ENCODE measurements at regions not wholly inside any gene's neighbourhood (a gene's known extent, or its start where the extent isn't known, plus 50 kb on each side); places are given as distances from the start of the nearest gene placed in this dataset.

DNA sequence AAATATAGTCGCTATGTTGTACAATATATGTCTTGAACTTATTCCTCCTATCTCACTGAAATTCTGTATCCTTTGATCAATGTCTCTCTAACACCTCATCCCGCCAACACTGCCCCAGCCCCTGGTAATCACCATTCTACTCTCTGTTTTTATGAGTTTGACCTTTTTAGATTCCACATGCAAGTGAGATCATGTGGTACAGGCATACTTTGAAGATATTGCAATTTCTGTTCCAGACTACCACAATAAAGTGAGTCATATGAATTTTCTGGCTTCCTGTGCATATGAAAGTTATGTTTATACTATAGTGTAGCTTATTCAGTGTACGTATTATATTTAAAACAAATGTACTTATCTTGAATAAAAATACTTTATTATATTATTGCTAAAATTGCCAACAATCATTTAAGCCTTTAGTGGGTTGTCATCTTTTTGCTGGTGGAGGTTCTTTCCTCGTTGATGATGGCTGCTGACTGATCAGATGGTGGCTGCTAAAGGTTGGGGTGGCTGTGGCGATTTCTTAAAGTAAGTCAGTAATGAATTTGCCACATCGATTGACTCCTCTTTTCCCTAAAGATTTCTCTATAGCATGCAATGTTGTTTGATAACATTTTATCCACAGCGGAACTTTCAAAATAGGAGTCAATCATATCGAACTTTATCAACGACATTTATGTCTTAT, 257.2 kb downstream of the NFKBIZ start:
- Histone ChIP-seq H3K4me3 (ENCODE audit: low read length in 2 of 2) (no peak overlapping the region), H3K9me3 (ENCODE audit: control insufficient read depth, low read length) (no peaks in the 10 kb centered on the region), H3K36me3 (ENCODE audit: control insufficient read depth in 1 of 2, insufficient read depth in 2 of 2, low read length in 1 of 2) (no peaks in the 10 kb centered on the region), H3K4me1 (ENCODE audit: control insufficient read depth in 1 of 2, insufficient read depth in 2 of 2, low read length in 2 of 2) (no peaks in the 10 kb centered on the region), H3K27me3 (ENCODE audit: control insufficient read depth in 1 of 2, insufficient read depth in 2 of 2, low read length in 1 of 2) (no peaks in the 10 kb centered on the region), H3K27ac (ENCODE audit: low read depth in 1 of 2, low read length in 2 of 2) (no peak overlapping the region)
- ATAC-seq (ENCODE audit: low FRiP score), result no peak
- intact Hi-C loops (cut with DNase I), result no loop called here
- no peak for DNase-seq
- 75 to 76% methylated on average over 9 of the region's 9 CpGs for WGBS, 2 donors

DNA sequence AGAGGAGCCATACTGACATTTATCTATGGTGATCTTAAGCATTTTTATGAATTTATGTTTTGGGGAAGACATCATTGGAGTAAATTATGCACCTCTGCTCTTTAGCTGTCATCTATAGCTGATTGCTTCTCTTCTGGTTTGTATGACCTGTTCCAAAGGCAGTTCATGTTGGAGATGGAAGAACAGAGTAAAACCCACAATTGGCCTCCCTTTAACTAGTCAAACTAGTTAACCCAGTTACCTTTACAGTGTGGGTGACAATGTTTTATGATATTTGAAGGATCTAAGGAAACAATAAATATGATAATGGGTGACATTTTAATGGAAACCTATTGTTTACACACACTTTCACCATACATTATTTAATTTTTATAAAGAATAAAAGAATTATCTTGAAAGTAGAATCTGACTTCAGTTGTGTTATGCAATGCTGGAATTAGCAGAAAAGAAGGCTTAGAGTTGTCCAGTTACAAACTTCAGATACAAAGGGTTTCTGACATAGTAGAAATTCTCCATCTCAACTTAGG, 263.5 kb downstream of the NFKBIZ start:
- Histone ChIP-seq H3K4me1 (ENCODE audit: control insufficient read depth in 1 of 2, insufficient read depth in 2 of 2, low read length in 2 of 2) (no peaks in the 10 kb centered on the region), H3K9me3 (ENCODE audit: control insufficient read depth, low read length) (peaks cover 2% of the 10 kb centered on the region), H3K4me3 (ENCODE audit: low read length in 2 of 2) (no peak overlapping the region), H3K27ac (ENCODE audit: low read depth in 1 of 2, low read length in 2 of 2) (no peak overlapping the region), H3K36me3 (ENCODE audit: control insufficient read depth in 1 of 2, insufficient read depth in 2 of 2, low read length in 1 of 2) (no peaks in the 10 kb centered on the region), H3K27me3 (ENCODE audit: control insufficient read depth in 1 of 2, insufficient read depth in 2 of 2, low read length in 1 of 2) (no peaks in the 10 kb centered on the region)
- intact Hi-C loops (cut with DNase I), result no loop called here
- ATAC-seq (ENCODE audit: low FRiP score), result no peak
- no peak for DNase-seq

DNA sequence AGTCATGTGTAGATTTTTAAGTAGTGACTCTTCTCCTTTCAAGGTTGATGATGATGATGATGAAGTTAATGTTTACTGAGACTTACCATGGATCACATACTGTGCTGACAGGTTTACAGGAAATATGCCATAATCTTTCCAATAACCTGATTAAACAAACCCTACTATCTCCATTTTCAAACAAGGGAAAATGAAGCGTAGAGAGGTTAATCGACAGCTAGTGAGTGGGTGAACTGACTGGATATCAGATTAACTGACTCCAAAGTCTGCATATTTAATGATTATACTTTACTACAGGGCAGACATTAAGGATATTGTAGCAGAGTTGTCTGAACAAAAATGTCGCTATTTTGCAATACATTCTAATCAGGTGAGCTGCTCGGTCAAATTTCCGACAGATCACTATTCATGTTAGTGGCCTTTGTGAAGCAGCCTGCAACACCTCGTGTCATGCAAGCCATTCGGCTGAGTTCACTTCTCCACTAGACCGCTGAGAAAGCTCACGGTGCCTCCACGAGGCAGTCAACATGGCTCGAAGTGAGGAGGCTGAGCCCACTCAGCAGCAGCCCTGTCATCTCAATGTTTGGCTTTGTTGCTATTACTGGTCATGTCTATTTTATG, 264.2 kb downstream of the NFKBIZ start:
- DNase-seq (no peak), ATAC-seq (ENCODE audit: low FRiP score) (no peak)

DNA sequence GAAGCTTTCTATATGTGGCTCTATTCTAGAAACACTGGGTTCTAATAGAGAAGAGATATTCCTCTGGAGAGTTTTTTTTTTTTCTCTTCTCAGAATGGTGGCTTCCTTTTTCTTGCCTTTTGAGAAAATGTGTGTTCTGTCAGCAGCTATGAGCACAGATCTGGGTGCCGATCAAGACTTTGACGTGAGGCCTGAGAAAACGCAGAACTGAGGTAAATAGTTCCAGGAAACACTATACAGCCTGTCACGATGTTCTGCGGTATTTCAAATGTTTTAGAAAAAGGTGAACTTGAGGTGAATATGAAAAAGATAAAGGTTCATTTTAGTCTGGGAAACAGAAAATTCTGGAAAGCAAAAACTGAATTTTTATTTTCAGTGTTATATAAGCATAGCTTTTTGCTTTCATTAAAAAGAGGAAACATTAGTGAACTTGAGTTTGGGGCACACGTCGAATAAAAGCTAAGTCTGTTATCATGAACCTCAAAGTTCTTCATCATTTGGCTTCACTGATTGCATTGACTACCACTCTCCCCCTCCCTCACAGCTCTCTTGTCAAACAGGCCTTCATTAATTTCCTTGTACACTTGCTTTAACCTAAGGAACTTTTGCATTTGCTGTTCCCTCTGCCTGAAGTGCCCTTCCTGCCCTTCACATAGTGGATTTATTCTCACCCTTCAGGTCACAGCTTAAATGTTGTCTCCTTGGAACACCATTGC, 265.1 kb downstream of the NFKBIZ start:
- intact Hi-C loops (cut with DNase I), result no loop called here
- no peak overlapping the region for H3K4me3 ChIP-seq (ENCODE audit: low read length in 2 of 2)
- H3K27me3 ChIP-seq (ENCODE audit: control insufficient read depth in 1 of 2, insufficient read depth in 2 of 2, low read length in 1 of 2), result no peaks in the 10 kb centered on the region
- no peak overlapping the region for H3K27ac ChIP-seq (ENCODE audit: low read depth in 1 of 2, low read length in 2 of 2)
- no peaks in the 10 kb centered on the region for H3K36me3 ChIP-seq (ENCODE audit: control insufficient read depth in 1 of 2, insufficient read depth in 2 of 2, low read length in 1 of 2)
- ATAC-seq (ENCODE audit: low FRiP score) (no peak), DNase-seq (no peak)
- H3K4me1 ChIP-seq (ENCODE audit: control insufficient read depth in 1 of 2, insufficient read depth in 2 of 2, low read length in 2 of 2), result no peaks in the 10 kb centered on the region
- WGBS, 2 donors, result 30 to 32% methylated on average over 7 of the region's 7 CpGs
- peaks cover 2% of the 10 kb centered on the region for H3K9me3 ChIP-seq (ENCODE audit: control insufficient read depth, low read length)

More for the DNA sequence above, 264.2 kb downstream of the NFKBIZ start:
- H3K36me3 ChIP-seq (ENCODE audit: control insufficient read depth in 1 of 2, insufficient read depth in 2 of 2, low read length in 1 of 2), result no peaks in the 10 kb centered on the region
- peaks cover 2% of the 10 kb centered on the region for H3K9me3 ChIP-seq (ENCODE audit: control insufficient read depth, low read length)
- 64 to 67% methylated on average over 11 of the region's 11 CpGs for WGBS, 2 donors
- no peak overlapping the region for H3K4me3 ChIP-seq (ENCODE audit: low read length in 2 of 2)
- no peaks in the 10 kb centered on the region for H3K27me3 ChIP-seq (ENCODE audit: control insufficient read depth in 1 of 2, insufficient read depth in 2 of 2, low read length in 1 of 2)
- H3K27ac ChIP-seq (ENCODE audit: low read depth in 1 of 2, low read length in 2 of 2), result no peak overlapping the region
- H3K4me1 ChIP-seq (ENCODE audit: control insufficient read depth in 1 of 2, insufficient read depth in 2 of 2, low read length in 2 of 2), result no peaks in the 10 kb centered on the region
- intact Hi-C loops (cut with DNase I), result no loop called here

DNA sequence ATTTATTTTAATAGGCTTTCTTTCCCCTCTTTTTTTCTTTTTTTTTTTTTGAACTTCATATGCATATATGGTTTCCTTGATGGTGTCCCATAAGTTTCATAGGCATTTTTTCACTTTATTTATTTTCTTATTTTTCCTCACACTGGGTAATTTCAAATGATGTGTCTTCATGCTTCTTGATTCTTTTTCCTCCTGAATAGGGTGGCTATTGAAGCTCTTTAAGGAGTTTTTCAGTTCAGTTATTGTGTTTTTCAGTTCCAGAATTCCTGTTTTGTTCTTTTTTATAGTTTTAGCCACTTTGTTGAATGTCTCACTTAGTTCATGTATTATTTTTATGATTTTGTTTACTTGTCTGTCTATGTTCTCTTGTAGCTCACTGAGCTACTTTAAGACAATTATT, 273.2 kb downstream of the NFKBIZ start:
- intact Hi-C loops (cut with DNase I), result loop anchor here in 1 of 2 donors (10.0 kb wide), 1 partner anchor 88 kb away; no protein-coding TSS in a partner anchor

DNA sequence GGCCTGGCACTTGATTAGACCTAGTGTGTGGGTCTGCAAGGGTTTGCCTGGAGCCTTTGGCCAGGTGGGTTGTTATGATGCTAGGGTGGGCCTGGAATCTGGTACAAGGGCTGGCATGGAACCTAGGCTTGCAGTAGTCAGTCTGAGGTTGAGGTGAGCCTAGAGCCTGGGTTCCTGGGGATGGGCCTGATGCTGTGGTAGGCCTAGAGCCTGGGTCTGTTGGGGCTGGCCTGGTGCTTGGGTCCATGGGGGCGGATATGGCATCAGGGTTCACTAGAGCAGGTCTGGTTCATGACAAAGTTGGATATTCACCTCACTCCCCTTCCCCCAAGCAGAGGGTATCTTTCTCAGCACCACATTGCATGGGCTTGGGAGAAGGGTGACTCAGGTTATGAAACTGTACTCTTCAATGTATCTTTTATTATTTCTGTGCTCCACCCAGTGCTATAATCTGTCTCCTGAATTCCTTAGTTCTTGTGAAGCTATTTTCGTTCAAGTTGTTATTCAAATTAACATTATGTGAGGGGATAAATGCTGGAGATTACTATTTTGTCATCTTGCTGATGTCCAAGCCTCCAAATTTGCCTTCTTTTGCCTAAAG, 274.4 kb downstream of the NFKBIZ start:
- peak; percentile 27 for ATAC-seq (ENCODE audit: low FRiP score)
- no peak overlapping the region for H3K27ac ChIP-seq (ENCODE audit: low read depth in 1 of 2, low read length in 2 of 2)

More for the DNA sequence above, 273.2 kb downstream of the NFKBIZ start:
- no peak for DNase-seq
- Histone ChIP-seq H3K9me3 (ENCODE audit: control insufficient read depth, low read length) (peaks cover 1% of the 10 kb centered on the region), H3K4me1 (ENCODE audit: control insufficient read depth in 1 of 2, insufficient read depth in 2 of 2, low read length in 2 of 2) (peaks cover 1 to 3% of the 10 kb centered on the region in 2 donors), H3K36me3 (ENCODE audit: control insufficient read depth in 1 of 2, insufficient read depth in 2 of 2, low read length in 1 of 2) (no peaks in the 10 kb centered on the region), H3K27ac (ENCODE audit: low read depth in 1 of 2, low read length in 2 of 2) (no peak overlapping the region), H3K4me3 (ENCODE audit: low read length in 2 of 2) (no peak overlapping the region), H3K27me3 (ENCODE audit: control insufficient read depth in 1 of 2, insufficient read depth in 2 of 2, low read length in 1 of 2) (no peaks in the 10 kb centered on the region)
- ATAC-seq (ENCODE audit: low FRiP score), result no peak

DNA sequence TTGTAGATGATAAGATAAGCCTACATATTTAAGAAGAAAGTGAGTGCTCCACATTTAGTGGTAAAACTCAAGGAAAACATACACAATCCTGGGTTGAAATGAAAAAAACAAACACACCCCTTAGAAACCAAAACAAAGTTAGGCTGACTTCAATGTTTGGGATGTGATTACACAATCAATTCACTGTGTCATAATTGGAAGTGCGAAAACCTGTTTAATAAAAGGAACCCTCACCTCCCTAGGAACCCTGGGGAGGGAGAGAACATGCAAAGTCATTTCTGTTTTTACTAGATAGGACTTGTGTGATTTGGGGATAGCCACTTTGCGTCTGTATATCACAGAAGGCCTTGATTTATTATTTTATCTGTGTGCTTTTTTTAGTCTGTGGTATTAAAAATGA, 275.0 kb downstream of the NFKBIZ start:
- Histone ChIP-seq H3K4me1 (ENCODE audit: control insufficient read depth in 1 of 2, insufficient read depth in 2 of 2, low read length in 2 of 2) (peaks cover 1 to 3% of the 10 kb centered on the region in 2 donors), H3K4me3 (ENCODE audit: low read length in 2 of 2) (no peak overlapping the region), H3K9me3 (ENCODE audit: control insufficient read depth, low read length) (peaks cover 1% of the 10 kb centered on the region), H3K27ac (ENCODE audit: low read depth in 1 of 2, low read length in 2 of 2) (no peak overlapping the region), H3K36me3 (ENCODE audit: control insufficient read depth in 1 of 2, insufficient read depth in 2 of 2, low read length in 1 of 2) (no peaks in the 10 kb centered on the region), H3K27me3 (ENCODE audit: control insufficient read depth in 1 of 2, insufficient read depth in 2 of 2, low read length in 1 of 2) (no peaks in the 10 kb centered on the region)
- ATAC-seq (ENCODE audit: low FRiP score) (peak; percentile 56), DNase-seq (no peak)
- intact Hi-C loops (cut with DNase I), result loop anchor here in 1 of 2 donors (10.0 kb wide), 1 partner anchor 89 kb away; no protein-coding TSS in a partner anchor
- 56 to 88% methylated on average over 2 of the region's 2 CpGs for WGBS, 2 donors

More for the DNA sequence above, 274.4 kb downstream of the NFKBIZ start:
- Histone ChIP-seq H3K4me1 (ENCODE audit: control insufficient read depth in 1 of 2, insufficient read depth in 2 of 2, low read length in 2 of 2) (peaks cover 1 to 3% of the 10 kb centered on the region in 2 donors), H3K27me3 (ENCODE audit: control insufficient read depth in 1 of 2, insufficient read depth in 2 of 2, low read length in 1 of 2) (no peaks in the 10 kb centered on the region), H3K9me3 (ENCODE audit: control insufficient read depth, low read length) (peaks cover 1% of the 10 kb centered on the region), H3K4me3 (ENCODE audit: low read length in 2 of 2) (no peak overlapping the region), H3K36me3 (ENCODE audit: control insufficient read depth in 1 of 2, insufficient read depth in 2 of 2, low read length in 1 of 2) (no peaks in the 10 kb centered on the region)
- WGBS, 2 donors, result 80 to 94% methylated on average over 2 of the region's 2 CpGs
- DNase-seq, result no peak
- intact Hi-C loops (cut with DNase I), result loop anchor here in 1 of 2 donors (10.0 kb wide), 1 partner anchor 89 kb away; no protein-coding TSS in a partner anchor

DNA sequence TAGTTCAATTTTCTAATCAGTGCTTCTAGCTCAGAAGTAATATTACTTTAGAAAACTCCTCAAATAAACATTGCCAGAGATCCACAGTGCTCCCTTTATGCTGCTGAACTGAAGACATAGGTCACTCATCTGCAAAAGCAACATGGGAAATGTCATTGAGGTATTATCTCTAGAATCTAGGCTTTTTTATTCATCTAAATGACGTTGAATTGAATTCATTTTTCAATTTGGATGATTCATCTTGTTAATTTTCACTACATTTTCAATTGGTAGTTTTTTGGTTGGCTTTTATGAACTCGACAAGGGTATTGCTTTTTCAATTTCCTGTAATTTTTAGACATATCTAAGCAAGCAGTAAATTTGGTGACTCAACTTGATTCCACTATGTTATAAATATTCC, 275.4 kb downstream of the NFKBIZ start:
- no peak overlapping the region for H3K4me3 ChIP-seq (ENCODE audit: low read length in 2 of 2)
- intact Hi-C loops (cut with DNase I), result loop anchor here in 1 of 2 donors (10.0 kb wide), 1 partner anchor 90 kb away; no protein-coding TSS in a partner anchor
- no peak for ATAC-seq (ENCODE audit: low FRiP score)

More for the DNA sequence above, 275.4 kb downstream of the NFKBIZ start:
- no peaks in the 10 kb centered on the region for H3K27me3 ChIP-seq (ENCODE audit: control insufficient read depth in 1 of 2, insufficient read depth in 2 of 2, low read length in 1 of 2)
- H3K36me3 ChIP-seq (ENCODE audit: control insufficient read depth in 1 of 2, insufficient read depth in 2 of 2, low read length in 1 of 2), result no peaks in the 10 kb centered on the region
- no peak overlapping the region for H3K27ac ChIP-seq (ENCODE audit: low read depth in 1 of 2, low read length in 2 of 2)
- peaks cover 1 to 5% of the 10 kb centered on the region in 2 donors for H3K4me1 ChIP-seq (ENCODE audit: control insufficient read depth in 1 of 2, insufficient read depth in 2 of 2, low read length in 2 of 2)
- no peak for DNase-seq
- peaks cover 1% of the 10 kb centered on the region for H3K9me3 ChIP-seq (ENCODE audit: control insufficient read depth, low read length)
- 63 to 67% methylated on average over 2 of the region's 2 CpGs for WGBS, 2 donors
